HG03175 (cell line): ENCODE measurements at regions not wholly inside any gene's neighbourhood (a gene's known extent, or its start where the extent isn't known, plus 50 kb on each side); places are given as distances from the start of the nearest gene placed in this dataset.

Experiments used
- ATAC-seq: cut with Tn5 transposase; IDR thresholded peaks from one replicate; pipeline ENCODE4 v1.9.1; 2021; ENCODE audit warnings: mild to moderate bottlenecking, moderate library complexity; ENCODE audit not compliant: unreplicated experiment

- no peak for ATAC-seq
These were observed 83.5 kb downstream of the VCY1B start for GRCh38 chrY:14139521-14139920.

GRCh38 chrY:14145614-14146013 lies 89.6 kb downstream of the VCY1B start:
- no peak for ATAC-seq

GRCh38 chrY:14182776-14183175 lies 126.7 kb downstream of the VCY1B start:
- ATAC-seq, result no peak

- no peak for ATAC-seq
These were observed 166.0 kb downstream of the VCY1B start for GRCh38 chrY:14222014-14222413.

- no peak for ATAC-seq
These were observed 175.7 kb downstream of the VCY1B start for GRCh38 chrY:14231703-14232102.

GRCh38 chrY:14235070-14235469 lies 179.0 kb downstream of the VCY1B start:
- no peak for ATAC-seq

GRCh38 chrY:14238277-14238676 lies 182.2 kb downstream of the VCY1B start:
- ATAC-seq, result no peak

GRCh38 chrY:14246948-14247347 lies 190.9 kb downstream of the VCY1B start:
- no peak for ATAC-seq

GRCh38 chrY:14248878-14249576 lies 193.0 kb downstream of the VCY1B start:
- ATAC-seq, result peak; percentile 81

- ATAC-seq, result peak; percentile 57
These were observed 200.2 kb downstream of the VCY1B start for GRCh38 chrY:14255965-14256816.

GRCh38 chrY:14256817-14257168 lies 200.8 kb downstream of the VCY1B start:
- ATAC-seq, result no peak

- no peak for ATAC-seq
These were observed 221.0 kb downstream of the VCY1B start for GRCh38 chrY:14277029-14277428.

- no peak for ATAC-seq
These were observed 233.5 kb upstream of the NLGN4Y start for GRCh38 chrY:14290656-14291375.

- ATAC-seq, result no peak
These were observed 231.9 kb upstream of the NLGN4Y start for GRCh38 chrY:14292382-14292781.

GRCh38 chrY:14300775-14301174 lies 223.6 kb upstream of the NLGN4Y start:
- ATAC-seq, result no peak

- ATAC-seq, result no peak
These were observed 222.8 kb upstream of the NLGN4Y start for GRCh38 chrY:14301552-14301951.

GRCh38 chrY:14328677-14329345 lies 195.5 kb upstream of the NLGN4Y start:
- peak; percentile 63 for ATAC-seq

- no peak for ATAC-seq
These were observed 194.0 kb upstream of the NLGN4Y start for GRCh38 chrY:14330362-14330761.

- no peak for ATAC-seq
These were observed 184.8 kb upstream of the NLGN4Y start for GRCh38 chrY:14339524-14339923.

- peak; percentile 77 for ATAC-seq
These were observed 183.7 kb upstream of the NLGN4Y start for GRCh38 chrY:14340459-14341143.
